ENCODE measurements at regions not wholly inside any gene's neighbourhood (a gene's known extent, or its start where the extent isn't known, plus 50 kb on each side); places are given as distances from the start of the nearest gene placed in this dataset.
"Not testable (repeated sequence)": the region's sequence is repeated elsewhere in the genome, so short reads cannot be mapped to it uniquely, and the experiment has no call there.

- DNase-seq = no peak
These were observed 496.7 kb downstream of the UTRN start for GRCh38 chr6:144781836-144782235.

- DNase-seq = no peak
These were observed 497.5 kb downstream of the UTRN start for GRCh38 chr6:144782634-144783033.

DNA sequence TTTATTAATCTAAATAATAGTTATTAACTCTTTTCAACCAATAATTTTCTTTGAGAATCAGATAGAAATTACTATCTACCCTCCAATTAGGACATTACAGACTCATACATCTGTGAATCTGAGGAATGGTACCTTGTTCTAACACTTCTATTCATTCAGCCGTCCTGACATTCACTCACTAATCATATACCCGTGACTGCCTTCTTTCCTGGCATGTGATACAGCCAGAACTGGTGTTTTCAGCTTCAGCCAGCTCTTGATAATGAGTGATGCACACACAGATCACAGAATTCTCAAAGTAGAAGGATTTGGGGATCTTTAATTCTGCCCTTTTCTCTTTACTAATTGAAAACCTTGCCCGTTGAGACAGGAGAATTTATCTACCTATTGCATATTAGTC lies 499.9 kb downstream of the UTRN start:
- no peak for DNase-seq

GRCh38 chr6:144786825-144787224 lies 501.7 kb downstream of the UTRN start:
- no peak for DNase-seq

GRCh38 chr6:144793744-144794143 lies 508.6 kb downstream of the UTRN start:
- DNase-seq = no peak

- not testable (repeated sequence) for DNase-seq
These were observed 509.9 kb downstream of the UTRN start for GRCh38 chr6:144795022-144795421.

DNA sequence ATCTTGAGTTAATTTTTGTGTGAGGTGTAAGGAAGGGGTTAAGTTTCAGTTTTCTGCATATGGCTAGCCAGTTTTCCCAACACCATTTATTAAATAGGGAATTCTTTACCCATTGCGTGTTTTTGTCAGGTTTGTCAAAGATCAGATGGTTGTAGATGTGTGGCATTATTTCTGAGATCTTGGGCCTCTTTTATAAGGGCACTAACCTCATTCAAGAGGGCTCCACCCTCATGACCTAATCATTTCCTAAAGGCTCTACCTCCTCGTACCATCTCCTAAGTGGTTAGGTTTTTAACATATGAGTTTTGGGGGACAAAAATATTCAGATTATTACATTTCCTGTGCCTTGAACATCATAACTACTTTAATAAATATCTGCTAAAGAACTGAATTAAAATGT lies 510.9 kb downstream of the UTRN start:
- DNase-seq = no peak

DNA sequence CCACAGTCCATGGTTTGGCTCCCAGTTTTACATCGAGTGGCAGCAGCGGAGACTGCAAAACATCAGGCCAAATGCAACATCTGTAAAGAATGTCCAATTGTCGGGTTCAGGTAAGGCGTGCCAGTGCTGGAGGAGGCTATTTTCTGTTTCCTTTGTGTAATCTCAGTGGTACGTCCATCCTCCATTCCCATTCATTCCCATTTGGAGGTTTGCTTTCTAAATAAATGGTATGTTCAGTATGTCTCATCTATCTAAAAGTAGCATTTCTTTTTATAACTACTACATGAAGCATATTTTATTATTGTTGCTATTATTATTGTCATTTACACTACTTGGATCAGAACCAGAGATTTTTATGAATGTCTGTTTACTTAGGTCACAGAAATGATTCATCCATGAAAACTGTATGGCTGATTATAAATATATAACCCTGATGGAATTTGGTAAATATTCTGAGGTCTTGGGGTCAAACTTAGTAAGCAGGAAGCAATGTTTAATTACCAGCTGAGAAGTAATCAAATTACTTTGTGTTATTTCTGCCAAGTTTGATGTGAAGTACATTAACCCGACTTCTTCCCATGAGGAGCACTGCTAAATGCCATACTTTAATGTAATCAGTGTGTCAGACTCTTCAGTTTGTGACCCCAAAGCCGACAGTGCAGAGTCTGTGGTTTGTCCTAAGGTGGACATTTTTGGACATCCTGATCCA lies 512.9 kb downstream of the UTRN start:
- DNase-seq = peak; percentile 77

DNA sequence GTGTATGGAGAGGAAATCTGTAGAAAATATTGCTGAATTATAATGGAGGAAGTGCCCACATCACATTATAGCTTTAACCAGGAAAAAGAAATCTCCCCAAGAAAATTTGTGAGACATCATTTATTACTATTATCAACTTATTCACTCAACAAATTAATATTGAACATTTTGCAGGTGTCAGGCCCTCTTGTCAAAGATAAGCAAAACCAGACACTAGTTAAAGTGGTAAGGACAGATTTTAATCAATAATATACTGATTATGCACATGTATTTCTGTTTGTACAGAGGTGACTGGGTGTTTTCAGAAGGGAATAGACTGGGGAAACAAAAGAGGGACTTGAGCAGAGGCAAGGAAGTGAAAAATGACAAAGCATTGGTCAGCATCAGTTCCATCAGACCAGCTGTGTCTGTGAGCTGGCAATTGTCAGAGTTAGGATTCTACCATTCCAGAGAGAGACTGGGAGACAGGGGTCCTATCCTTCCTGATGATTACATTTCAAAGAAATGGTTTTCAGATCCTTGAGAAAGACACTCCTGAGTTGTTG lies 519.2 kb downstream of the UTRN start:
- DNase-seq = no peak

GRCh38 chr6:144805049-144805448 lies 519.9 kb downstream of the UTRN start:
- DNase-seq = no peak

GRCh38 chr6:144806222-144806621 lies 521.1 kb downstream of the UTRN start:
- no peak for DNase-seq

- DNase-seq = peak; percentile 26
These were observed 524.0 kb downstream of the UTRN start for GRCh38 chr6:144809120-144809519.

DNA sequence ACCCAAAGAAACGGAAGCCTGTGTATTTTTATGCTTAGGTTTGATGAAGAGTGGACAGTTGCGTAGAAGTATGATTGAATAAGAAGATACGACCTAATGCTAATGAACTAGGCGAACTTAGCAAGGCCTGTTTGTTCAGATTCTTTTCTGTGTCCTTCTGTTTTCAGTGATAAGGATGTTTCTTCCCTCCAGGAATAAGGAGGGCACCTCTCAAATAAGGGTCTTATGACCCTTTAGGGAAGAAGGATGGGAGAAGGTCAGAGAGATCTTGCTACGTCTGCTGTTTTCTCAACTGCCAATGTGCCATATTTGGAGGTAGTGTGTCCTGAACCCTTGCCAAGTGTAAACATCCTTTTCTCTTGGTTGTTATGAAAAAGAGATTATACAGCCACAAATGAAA lies 524.8 kb downstream of the UTRN start:
- no peak for DNase-seq

- DNase-seq = no peak
These were observed 526.0 kb downstream of the UTRN start for GRCh38 chr6:144811140-144811539.

- no peak for DNase-seq
These were observed 531.8 kb downstream of the UTRN start for GRCh38 chr6:144816936-144817335.

DNA sequence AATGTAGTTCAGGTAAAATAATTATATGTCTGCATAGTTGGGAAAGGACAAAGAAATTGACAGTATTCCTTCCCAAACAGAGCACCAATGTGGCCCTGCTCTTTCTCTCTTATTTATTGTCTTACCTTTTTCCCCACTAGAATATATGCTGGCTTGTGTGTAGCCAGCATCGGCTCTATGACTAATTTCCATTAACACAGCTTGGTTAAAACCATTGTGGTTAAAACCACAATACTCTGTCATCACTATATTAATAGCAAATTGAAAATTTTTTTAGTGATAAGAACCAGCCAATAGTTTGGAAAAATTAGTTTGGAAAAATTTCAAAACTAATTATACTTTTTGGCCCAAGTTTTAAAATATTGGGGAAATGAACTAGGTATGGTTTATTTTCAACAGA lies 535.1 kb downstream of the UTRN start:
- no peak for DNase-seq

DNA sequence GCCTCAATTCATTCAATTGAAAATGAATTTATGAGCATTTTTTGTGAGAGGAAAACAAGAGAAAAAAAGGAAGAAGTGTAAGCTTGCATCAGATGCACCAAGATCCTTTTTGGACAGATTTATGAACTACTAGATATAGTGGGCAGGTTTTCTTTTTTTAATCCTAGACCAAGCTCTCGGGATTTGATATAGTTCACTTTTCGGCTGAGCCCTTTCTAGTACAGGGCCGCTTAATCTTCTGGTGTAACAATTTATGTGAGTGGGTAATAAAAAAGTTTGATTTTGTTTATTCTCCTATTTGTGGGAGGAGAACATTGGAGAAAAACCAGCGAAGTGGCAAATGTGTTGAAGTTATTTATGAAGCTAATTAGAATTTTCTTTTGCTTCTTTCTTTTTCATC lies 538.0 kb downstream of the UTRN start:
- no peak for DNase-seq

GRCh38 chr6:144824018-144824417 lies 538.9 kb downstream of the UTRN start:
- no peak for DNase-seq

DNA sequence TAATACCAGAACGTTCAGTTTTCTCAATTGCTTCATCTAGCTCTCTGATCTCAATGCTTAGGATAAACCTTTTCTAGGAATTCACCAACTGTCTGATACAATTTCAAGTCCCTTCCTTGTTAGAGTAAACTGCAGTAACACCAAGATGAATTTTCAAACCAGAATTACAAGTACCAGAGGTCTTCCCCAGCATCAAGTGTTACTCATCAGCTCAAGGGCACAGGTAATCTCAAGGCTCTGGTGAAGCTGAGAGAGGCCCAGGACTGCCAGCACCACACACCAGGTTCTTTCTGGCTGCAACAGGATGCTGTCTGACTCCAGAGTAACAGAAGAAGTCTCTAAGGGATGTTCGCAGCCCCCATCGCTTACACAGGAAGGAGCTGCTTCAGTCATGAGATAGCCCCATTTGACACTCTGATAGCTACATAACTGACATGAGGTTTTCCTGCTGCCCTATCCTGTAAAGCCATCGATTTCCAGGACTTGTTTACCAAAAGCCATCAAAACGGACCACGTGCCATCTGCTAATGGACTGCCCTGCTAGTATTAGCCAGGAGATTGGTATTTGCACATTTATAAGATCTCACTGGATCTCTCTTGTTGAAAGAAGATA lies 549.4 kb downstream of the UTRN start:
- DNase-seq = no peak

DNA sequence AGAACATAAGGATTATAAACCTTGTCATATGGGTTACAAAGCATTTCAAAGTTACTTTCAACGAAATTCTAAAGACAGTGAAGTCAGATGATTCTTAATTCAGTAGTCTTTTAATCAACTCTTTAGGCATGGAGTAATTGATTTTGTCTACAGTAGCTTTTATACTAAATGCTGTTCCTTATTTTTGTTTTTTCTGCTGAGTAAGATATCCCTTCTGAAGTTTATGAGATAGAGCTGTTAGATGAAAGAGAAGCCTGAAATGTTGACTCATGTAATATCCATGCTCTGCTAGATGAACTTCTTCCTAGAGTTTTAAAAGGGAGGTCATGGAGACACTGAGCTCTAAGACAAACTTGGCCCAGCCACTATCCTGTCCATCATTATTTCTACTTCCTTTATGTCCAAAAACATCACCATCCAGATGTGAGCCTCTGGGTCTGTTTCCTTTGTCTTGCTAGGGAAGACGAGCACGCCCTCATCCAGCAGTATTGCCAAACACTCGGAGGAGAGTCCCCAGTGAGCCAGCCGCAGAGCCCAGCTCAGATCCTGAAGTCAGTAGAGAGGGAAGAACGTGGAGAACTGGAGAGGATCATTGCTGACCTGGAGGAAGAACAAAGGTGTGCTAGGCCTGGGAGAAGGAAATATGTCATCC lies 550.3 kb downstream of the UTRN start:
- DNase-seq = no peak

- peak; percentile 14 for DNase-seq
These were observed 555.5 kb downstream of the UTRN start for GRCh38 chr6:144840619-144841018.

DNA sequence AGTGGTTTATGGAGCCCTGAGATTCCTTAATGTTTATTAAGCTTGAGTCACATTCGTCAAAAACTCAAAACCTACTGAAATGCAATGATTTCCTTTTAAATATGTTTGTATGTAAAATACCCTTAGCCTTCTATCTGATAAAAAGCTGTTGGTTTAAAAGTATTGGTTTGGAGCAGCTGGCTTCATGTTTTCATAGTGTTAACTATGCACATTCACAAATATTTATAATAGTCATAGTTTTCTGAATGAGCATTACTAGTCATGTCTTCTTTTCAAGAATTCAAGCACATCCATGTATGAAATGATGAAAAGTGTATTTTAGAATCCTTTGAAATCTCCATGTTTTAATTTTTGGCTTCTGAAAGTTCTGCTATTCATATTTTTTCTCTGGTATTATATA lies 558.6 kb downstream of the UTRN start:
- DNase-seq = no peak

DNA sequence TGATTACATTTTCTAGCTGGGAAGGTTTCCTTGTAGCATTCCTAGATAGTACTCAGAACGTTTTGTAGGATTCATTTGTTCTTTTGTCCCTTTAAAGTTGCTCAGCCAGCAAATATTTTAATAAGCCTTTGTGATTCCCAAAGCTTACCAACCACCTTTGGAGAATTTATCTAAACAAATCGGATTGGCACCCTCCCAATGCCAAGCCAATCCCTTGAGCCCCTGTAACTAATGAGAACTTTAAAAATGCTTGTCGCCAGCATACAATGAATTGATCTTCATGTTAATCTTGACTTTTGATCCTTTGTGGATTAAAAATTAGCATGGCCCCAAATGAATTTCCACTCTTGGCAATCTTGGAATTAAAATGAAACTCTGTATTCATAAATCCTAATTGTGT lies 559.5 kb downstream of the UTRN start:
- no peak for DNase-seq

GRCh38 chr6:144845186-144845585 lies 560.1 kb downstream of the UTRN start:
- peak; percentile 88 for DNase-seq

All from fibroblast of skin of scalp (primary cell).